Transverse colon (tissue), 4 donors: ENCODE measurements at regions not wholly inside any gene's neighbourhood (a gene's known extent, or its start where the extent isn't known, plus 50 kb on each side); places are given as distances from the start of the nearest gene placed in this dataset.
"Not testable (repeated sequence)": the region's sequence is repeated elsewhere in the genome, so short reads cannot be mapped to it uniquely, and the experiment has no call there.

ENCODE experiments used
- DNase-seq: peaks from one replicate; pipeline ENCODE4 v3.0.0-alpha.2; 2019
- H3K27ac ChIP-seq, 4 donors: fragments of 200-600 bp; sonication (generic); 2 replicates each; pipeline ENCODE4 v1.5.1; 2016 to 2018; ENCODE audit warnings: inconsistent platforms in 4 of 4
- H3K27me3 ChIP-seq: fragments of 200-600 bp; sonication (generic); 2 replicates; pipeline ENCODE4 v1.5.1; 2017; ENCODE audit warnings: inconsistent platforms
- H3K36me3 ChIP-seq, 4 donors: fragments of 200-600 bp; sonication (generic); 2 replicates each; pipeline ENCODE4 v1.5.1; 2017 to 2019; ENCODE audit warnings: inconsistent platforms in 4 of 4
- H3K4me1 ChIP-seq, 4 donors: fragments of 200-600 bp; sonication (generic); 2 replicates each; pipeline ENCODE4 v1.5.1; 2017 to 2020; ENCODE audit warnings: inconsistent platforms in 4 of 4
- H3K4me3 ChIP-seq, 4 donors: fragments of 200-600 bp; sonication (generic); 1 replicate in 1 of 4; 2 replicates in 3 of 4; pipeline versions ENCODE4 v1.5.1 to v1.6.1; 2017 to 2019; ENCODE audit warnings: inconsistent platforms in 4 of 4
- H3K9me3 ChIP-seq, 2 donors: fragments of 200-600 bp; sonication (generic); 2 replicates each; pipeline ENCODE4 v1.5.1; 2017 to 2019; ENCODE audit warnings: inconsistent platforms in 2 of 2
- EP300 ChIP-seq: sonication (generic); formaldehyde crosslinking; IDR thresholded peaks from one replicate; pipeline ENCODE4 v1.6.1; 2017; ENCODE audit warnings: antibody characterized with exemption, low read depth
- POLR2A ChIP-seq: fragments of 450-650 bp; IDR thresholded peaks from one replicate; pipeline ENCODE4 v1.6.1; 2016; ENCODE audit warnings: antibody characterized with exemption, mild to moderate bottlenecking, moderate library complexity
- POLR2AphosphoS5 ChIP-seq, 3 donors: sonication (generic); formaldehyde crosslinking; IDR thresholded peaks; one replicate each; pipeline ENCODE4 v1.6.1; 2016; ENCODE audit warnings: antibody characterized with exemption in 3 of 3
- WGBS, 2 donors: methylation state at CpG; one replicate each; pipeline ENCODE4 v1.1.5; 2018; ENCODE audit warnings: low coverage in 1 of 2; 5-methylcytosine and 5-hydroxymethylcytosine counted together
- in situ Hi-C, 4 donors: fragments of 200-750 bp; cut with MboI; loops; one replicate each; pipeline versions ENCODE4 v1.15.0 to v1.15.1; 2017; ENCODE audit warnings: low sequenced_read_pairs in 3 of 4, low pct_ligation_motif_present in 1 of 4, low pct_unique_long_range_greater_than_20kb in 1 of 4
- intact Hi-C: fragments of 100-400 bp; cut with DNase I; formaldehyde crosslinking; loops from one replicate; pipeline ENCODE4 v1.15.1; 2023; ENCODE audit warnings: low total_unique reads
- TF ChIP-seq, protein P1 (sequence below), 5 experiments: fragments of 200-600 bp in 3 of 5; fragments of 450-650 bp in 2 of 5; sonication (generic) in 3 of 5; IDR thresholded peaks; 1 replicate in 2 of 5; 2 replicates in 3 of 5; pipeline ENCODE4 v1.5.1; 2016 to 2017; ENCODE audit warnings: antibody characterized with exemption in 5 of 5, inconsistent platforms in 3 of 5, mild to moderate bottlenecking in 2 of 5, moderate library complexity in 1 of 5

DNA sequence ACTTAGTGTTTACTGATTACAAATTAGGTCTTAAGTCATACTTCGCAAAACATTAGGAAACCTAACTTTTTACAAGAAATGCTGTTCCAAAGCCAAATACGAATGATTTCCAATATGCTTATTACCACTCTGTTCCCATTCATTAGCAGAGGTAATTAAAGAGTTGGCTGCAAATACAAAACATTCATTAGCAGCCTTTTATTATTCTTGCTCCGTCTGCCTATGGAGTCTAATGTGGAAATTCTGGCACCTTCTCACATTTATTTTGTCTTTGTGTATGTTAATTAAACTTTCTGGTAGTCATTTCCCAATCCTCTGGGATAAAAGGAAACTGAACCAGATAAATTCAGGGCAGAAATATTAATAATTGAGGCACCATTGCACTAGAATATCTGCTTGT is 689.0 kb downstream of the PLOD2 start:
- in situ Hi-C loops (no loop called here), intact Hi-C loops (no loop called here)
- no peak overlapping the region for H3K4me3 ChIP-seq
- no peak for TF ChIP-seq POLR2A
- no peak for TF ChIP-seq POLR2AphosphoS5 (IDR thresholded peaks at IDR 0.05)
- TF ChIP-seq EP300: no peak
- TF ChIP-seq, protein P1, sequence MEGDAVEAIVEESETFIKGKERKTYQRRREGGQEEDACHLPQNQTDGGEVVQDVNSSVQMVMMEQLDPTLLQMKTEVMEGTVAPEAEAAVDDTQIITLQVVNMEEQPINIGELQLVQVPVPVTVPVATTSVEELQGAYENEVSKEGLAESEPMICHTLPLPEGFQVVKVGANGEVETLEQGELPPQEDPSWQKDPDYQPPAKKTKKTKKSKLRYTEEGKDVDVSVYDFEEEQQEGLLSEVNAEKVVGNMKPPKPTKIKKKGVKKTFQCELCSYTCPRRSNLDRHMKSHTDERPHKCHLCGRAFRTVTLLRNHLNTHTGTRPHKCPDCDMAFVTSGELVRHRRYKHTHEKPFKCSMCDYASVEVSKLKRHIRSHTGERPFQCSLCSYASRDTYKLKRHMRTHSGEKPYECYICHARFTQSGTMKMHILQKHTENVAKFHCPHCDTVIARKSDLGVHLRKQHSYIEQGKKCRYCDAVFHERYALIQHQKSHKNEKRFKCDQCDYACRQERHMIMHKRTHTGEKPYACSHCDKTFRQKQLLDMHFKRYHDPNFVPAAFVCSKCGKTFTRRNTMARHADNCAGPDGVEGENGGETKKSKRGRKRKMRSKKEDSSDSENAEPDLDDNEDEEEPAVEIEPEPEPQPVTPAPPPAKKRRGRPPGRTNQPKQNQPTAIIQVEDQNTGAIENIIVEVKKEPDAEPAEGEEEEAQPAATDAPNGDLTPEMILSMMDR (IDR thresholded peaks at IDR 0.05): no peak
- H3K4me1 ChIP-seq: no peaks in the 10 kb centered on the region
- no peak overlapping the region for H3K27ac ChIP-seq
- H3K9me3 ChIP-seq: no peaks in the 10 kb centered on the region
- H3K27me3 ChIP-seq: no peaks in the 10 kb centered on the region
- H3K36me3 ChIP-seq: no peaks in the 10 kb centered on the region
- no peak for DNase-seq
- 80 to 82% methylated on average over 2 to 3 of the region's 3 CpGs for WGBS, 2 donors

DNA sequence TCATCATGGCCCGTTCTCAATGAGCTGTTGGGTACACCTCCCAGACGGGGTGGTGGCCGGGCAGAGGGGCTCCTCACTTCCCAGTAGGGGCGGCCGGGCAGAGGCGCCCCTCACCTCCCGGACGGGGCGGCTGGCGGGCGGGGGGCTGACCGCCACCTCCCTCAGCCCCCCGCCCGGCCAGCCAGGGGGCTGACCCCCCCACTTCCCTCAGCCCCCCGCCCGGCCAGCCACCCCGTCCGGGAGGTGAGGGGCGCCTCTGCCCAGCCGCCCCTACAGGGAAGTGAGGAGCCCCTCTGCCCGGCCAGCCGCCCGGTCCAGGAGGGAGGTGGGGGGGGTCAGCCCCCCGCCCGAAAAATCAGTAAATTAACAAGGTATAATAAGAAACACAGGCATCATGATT is 678.2 kb downstream of the PLOD2 start:
- DNase-seq, in situ Hi-C loops, H3K27ac ChIP-seq, H3K4me3 ChIP-seq, H3K27me3 ChIP-seq, intact Hi-C loops, H3K9me3 ChIP-seq, H3K36me3 ChIP-seq, H3K4me1 ChIP-seq: not testable (repeated sequence)
- WGBS, 2 donors: 98% methylated on average over 10 of the region's 25 CpGs; no CpG with 5 or more reads in 1 of the 2 donors

DNA sequence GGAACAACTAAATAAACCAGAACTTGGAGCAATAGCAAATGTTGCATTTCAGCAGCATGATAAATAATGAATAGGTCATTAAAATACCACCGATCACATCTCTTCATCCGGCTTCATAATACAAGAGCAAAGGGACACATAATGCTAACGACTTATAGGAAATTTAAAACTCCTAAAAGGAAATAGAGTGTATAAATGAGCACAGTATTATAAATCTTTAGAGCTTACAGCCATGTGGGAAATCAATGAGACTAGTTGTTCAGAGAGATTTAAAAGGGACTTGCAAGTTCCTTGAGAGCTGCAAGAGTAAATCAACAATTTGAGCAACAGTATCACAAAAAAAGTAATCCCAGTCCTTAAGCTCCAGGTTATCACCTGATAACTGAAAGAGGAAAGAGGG is 677.0 kb downstream of the PLOD2 start:
- Histone ChIP-seq H3K9me3 (no peaks in the 10 kb centered on the region), H3K4me3 (no peak overlapping the region), H3K27ac (no peak overlapping the region), H3K27me3 (no peaks in the 10 kb centered on the region), H3K36me3 (no peaks in the 10 kb centered on the region), H3K4me1 (no peaks in the 10 kb centered on the region)
- no peak for TF ChIP-seq EP300
- TF ChIP-seq, protein P1 (IDR thresholded peaks at IDR 0.05): no peak
- no peak for TF ChIP-seq POLR2A
- TF ChIP-seq POLR2AphosphoS5 (IDR thresholded peaks at IDR 0.05): no peak
- in situ Hi-C loops (no loop called here), intact Hi-C loops (no loop called here)
- 67% methylated on average over 3 of the region's 3 CpGs for WGBS, 2 donors
- DNase-seq: no peak

DNA sequence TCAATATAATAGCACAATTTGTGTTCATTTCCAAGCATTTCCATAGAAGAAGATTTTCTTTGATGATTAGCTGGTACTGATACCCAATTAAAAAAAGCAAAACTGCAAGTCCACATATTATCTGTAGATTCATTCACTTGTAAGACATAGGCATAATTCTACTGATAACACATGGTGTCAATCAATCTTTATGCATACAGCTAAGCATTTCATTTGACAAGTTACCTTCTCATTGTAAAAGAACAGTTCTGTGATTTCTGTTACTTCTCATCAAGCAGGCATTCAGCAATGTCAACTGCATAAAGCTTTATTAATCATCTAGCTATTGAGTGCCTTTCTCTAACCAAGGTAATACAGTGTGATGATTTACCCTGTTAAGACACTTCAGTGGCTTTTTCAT is 672.0 kb downstream of the PLOD2 start:
- no peaks in the 10 kb centered on the region for H3K27me3 ChIP-seq
- H3K4me3 ChIP-seq: no peak overlapping the region
- in situ Hi-C loops: no loop called here
- no peaks in the 10 kb centered on the region for H3K9me3 ChIP-seq
- H3K27ac ChIP-seq: no peak overlapping the region
- no peaks in the 10 kb centered on the region for H3K4me1 ChIP-seq
- no peaks in the 10 kb centered on the region for H3K36me3 ChIP-seq
- intact Hi-C loops: no loop called here
- TF ChIP-seq EP300 (no peak), POLR2A (no peak), POLR2AphosphoS5 (IDR thresholded peaks at IDR 0.05) (no peak)
- TF ChIP-seq, protein P1 (IDR thresholded peaks at IDR 0.05): no peak
- no peak for DNase-seq
